Effector memory CD8-positive, alpha-beta T cell (primary cell): ENCODE measurements at regions not wholly inside any gene's neighbourhood (a gene's known extent, or its start where the extent isn't known, plus 50 kb on each side); places are given as distances from the start of the nearest gene placed in this dataset.

Source experiments
- ATAC-seq: fragments of 150-1000 bp; cut with Tn5 transposase; replicated peaks from 2 replicates; pipeline ENCODE4 v1.10.0; 2021; ENCODE audit warnings: mild to moderate bottlenecking, moderate library complexity
- DNase-seq, 3 experiments: peaks; one replicate each; pipeline ENCODE4 v3.0.0; 2021
- H3K27ac Mint-ChIP-seq, 2 donors: one replicate each; pipeline ENCODE4 v1.8.0; 2022; ENCODE audit warnings: mild to moderate bottlenecking in 2 of 2, mixed read lengths in 2 of 2, moderate library complexity in 2 of 2
- H3K27me3 Mint-ChIP-seq, 2 donors: one replicate each; pipeline ENCODE4 v1.8.0; 2022; ENCODE audit warnings: mixed read lengths in 2 of 2
- H3K36me3 Mint-ChIP-seq: one replicate; pipeline ENCODE4 v1.8.0; 2022; ENCODE audit warnings: mild to moderate bottlenecking, moderate library complexity, mixed read lengths; ENCODE audit not compliant: insufficient read depth
- H3K4me1 Mint-ChIP-seq, 2 donors: one replicate each; pipeline ENCODE4 v1.8.0; 2022; ENCODE audit warnings: low read depth in 2 of 2, mixed read lengths in 2 of 2
- H3K4me3 Mint-ChIP-seq, 2 donors: one replicate each; pipeline ENCODE4 v1.8.0; 2022; ENCODE audit warnings: mild to moderate bottlenecking in 2 of 2, mixed read lengths in 2 of 2, moderate library complexity in 2 of 2
- H3K9me3 Mint-ChIP-seq, 2 donors: one replicate each; pipeline ENCODE4 v1.8.0; 2022; ENCODE audit warnings: mixed read lengths in 2 of 2

DNA sequence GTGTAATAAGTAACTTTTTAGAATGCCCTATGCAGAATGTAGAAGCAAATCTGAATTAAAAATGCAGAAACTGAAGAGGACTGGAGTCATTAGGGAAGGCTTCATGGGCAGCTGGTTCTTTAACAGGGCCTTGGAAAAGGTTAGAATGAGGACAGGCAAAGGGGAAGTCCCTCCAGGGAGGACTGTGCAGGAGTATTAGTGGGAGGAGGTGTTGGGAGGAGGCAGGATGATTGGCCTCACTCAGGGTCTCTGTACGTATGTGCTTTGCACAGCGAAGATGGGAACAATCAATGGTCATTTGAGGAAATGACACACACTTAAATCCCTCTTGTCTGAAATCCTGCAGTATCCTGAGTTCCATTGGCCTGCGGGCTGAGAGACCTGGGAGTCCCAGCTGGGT lies 119.7 kb downstream of the PTCSC3 start:
- H3K9me3 Mint-ChIP-seq, result no peaks in the 10 kb centered on the region
- no peak for ATAC-seq
- no peak overlapping the region for H3K27ac Mint-ChIP-seq
- DNase-seq, result no peak
- peaks cover 0 to 32% of the 10 kb centered on the region in 2 donors for H3K27me3 Mint-ChIP-seq
- no peaks in the 10 kb centered on the region for H3K36me3 Mint-ChIP-seq
- no peak overlapping the region for H3K4me3 Mint-ChIP-seq
- H3K4me1 Mint-ChIP-seq, result no peaks in the 10 kb centered on the region

DNA sequence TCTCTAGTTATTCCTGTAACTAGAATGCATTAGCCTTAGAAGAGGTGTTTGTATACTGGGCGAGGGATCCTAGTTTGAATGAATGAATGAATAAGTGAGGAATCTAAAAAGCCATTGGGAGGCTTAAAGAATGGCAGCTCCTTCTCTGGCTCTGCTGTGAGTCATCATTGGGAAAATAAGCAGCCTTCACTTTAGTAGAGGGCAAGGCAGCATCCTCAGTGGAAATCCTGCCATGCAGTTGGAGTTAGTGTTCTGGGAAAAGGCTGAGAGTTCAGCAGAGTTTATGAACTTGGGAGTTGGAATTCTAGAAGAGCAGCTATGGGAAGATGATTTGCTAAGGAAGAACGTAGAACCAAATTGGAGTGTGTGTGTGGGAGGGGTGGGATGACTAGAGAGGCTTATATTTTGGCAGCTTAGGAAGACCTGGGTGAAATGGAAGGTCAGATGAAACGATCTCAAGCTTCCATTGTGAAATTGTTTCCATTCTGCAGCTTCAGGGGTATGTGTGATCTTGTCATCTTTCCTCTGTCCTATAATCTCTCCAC lies 120.8 kb downstream of the PTCSC3 start:
- DNase-seq (no peak), ATAC-seq (no peak)
- Mint-ChIP-seq H3K9me3 (no peaks in the 10 kb centered on the region), H3K4me1 (no peaks in the 10 kb centered on the region), H3K27me3 (peaks cover 0 to 32% of the 10 kb centered on the region in 2 donors), H3K27ac (no peak overlapping the region), H3K36me3 (no peaks in the 10 kb centered on the region), H3K4me3 (no peak overlapping the region)

DNA sequence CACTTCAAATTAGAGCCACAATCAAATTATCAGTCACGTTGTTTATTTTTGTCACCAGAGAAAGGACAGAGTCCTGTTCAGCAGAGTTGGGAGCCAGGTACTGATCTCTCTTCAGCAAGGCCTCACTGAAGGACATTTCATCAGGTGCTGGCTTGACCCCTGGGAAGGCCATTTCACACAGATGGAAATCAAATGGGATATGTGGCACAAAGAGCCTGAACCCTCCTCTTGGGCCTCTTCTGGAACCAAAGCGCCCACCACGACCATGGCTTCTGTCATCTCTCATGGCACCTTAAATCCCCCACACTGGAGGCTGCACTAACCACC lies 121.5 kb downstream of the PTCSC3 start:
- H3K27ac Mint-ChIP-seq, result no peak overlapping the region
- H3K36me3 Mint-ChIP-seq, result no peaks in the 10 kb centered on the region
- no peak overlapping the region for H3K4me3 Mint-ChIP-seq
- DNase-seq (no peak), ATAC-seq (no peak)
- no peaks in the 10 kb centered on the region for H3K4me1 Mint-ChIP-seq
- no peaks in the 10 kb centered on the region for H3K9me3 Mint-ChIP-seq
- peaks cover 0 to 32% of the 10 kb centered on the region in 2 donors for H3K27me3 Mint-ChIP-seq

- Mint-ChIP-seq H3K9me3 (no peaks in the 10 kb centered on the region), H3K4me1 (no peaks in the 10 kb centered on the region), H3K36me3 (no peaks in the 10 kb centered on the region), H3K4me3 (no peak overlapping the region), H3K27me3 (peaks cover 0 to 32% of the 10 kb centered on the region in 2 donors), H3K27ac (no peak overlapping the region)
- ATAC-seq (no peak), DNase-seq (no peak)
These were observed 122.0 kb downstream of the PTCSC3 start for GRCh38 chr14:36054353-36055051.

DNA sequence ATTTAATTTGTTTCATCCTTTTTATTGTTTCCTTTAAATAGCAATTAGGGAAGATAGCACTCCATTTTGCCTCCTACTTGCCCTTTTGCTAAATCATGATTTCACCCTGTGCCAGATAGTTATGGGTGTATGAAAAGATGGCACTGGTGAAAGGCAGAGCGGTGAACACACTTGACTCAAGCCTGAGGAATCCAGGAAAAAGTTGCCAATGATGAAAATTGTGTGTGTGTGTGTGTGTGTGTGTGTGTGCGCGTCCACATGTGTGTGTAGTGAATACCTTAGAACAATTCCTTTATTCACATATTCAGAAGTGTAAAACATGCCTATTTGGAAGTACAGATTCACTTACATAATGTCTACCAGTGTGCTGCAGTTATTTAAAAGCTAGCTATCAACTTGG lies 123.8 kb downstream of the PTCSC3 start:
- H3K36me3 Mint-ChIP-seq, result peaks cover 2% of the 10 kb centered on the region
- DNase-seq, result no peak
- no peak for ATAC-seq
- peaks cover 0 to 33% of the 10 kb centered on the region in 2 donors for H3K27me3 Mint-ChIP-seq
- no peaks in the 10 kb centered on the region for H3K9me3 Mint-ChIP-seq
- no peaks in the 10 kb centered on the region for H3K4me1 Mint-ChIP-seq
- no peak overlapping the region for H3K4me3 Mint-ChIP-seq
- no peak overlapping the region for H3K27ac Mint-ChIP-seq

- Mint-ChIP-seq H3K4me3 (no peak overlapping the region), H3K36me3 (peaks cover 2% of the 10 kb centered on the region), H3K27me3 (peaks cover 0 to 33% of the 10 kb centered on the region in 2 donors), H3K4me1 (no peaks in the 10 kb centered on the region), H3K9me3 (no peaks in the 10 kb centered on the region), H3K27ac (no peak overlapping the region)
- no peak for DNase-seq
- ATAC-seq, result no peak
These were observed 124.5 kb downstream of the PTCSC3 start for GRCh38 chr14:36052063-36052462.

- Mint-ChIP-seq H3K9me3 (peaks cover 0 to 2% of the 10 kb centered on the region in 2 donors), H3K27ac (no peak overlapping the region), H3K4me3 (no peak overlapping the region), H3K36me3 (peaks cover 2% of the 10 kb centered on the region), H3K4me1 (no peaks in the 10 kb centered on the region), H3K27me3 (peaks cover 7 to 9% of the 10 kb centered on the region in 2 donors)
- DNase-seq, result no peak
- ATAC-seq, result no peak
These were observed 127.9 kb downstream of the PTCSC3 start for GRCh38 chr14:36048667-36049066.

DNA sequence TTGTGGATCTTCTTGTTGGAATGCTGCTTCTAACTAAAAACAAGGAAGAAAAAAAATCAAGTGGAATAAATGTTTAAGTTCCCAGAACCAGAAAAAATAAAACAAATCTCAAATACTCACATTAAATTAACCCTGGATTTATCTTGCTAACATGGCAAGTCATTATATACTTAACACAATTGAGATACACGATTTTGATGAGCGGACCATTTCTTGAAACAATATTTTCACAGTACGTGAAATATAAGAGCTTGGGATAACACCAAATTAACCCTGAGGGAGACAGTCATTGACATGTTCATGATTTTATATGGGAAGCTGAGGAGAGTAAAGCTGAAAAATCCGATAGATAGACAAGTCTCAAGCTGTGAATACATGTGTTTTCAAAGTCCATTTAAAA lies 128.6 kb downstream of the PTCSC3 start:
- H3K4me3 Mint-ChIP-seq, result no peak overlapping the region
- peaks cover 7 to 9% of the 10 kb centered on the region in 2 donors for H3K27me3 Mint-ChIP-seq
- no peak for DNase-seq
- peaks cover 2% of the 10 kb centered on the region for H3K36me3 Mint-ChIP-seq
- H3K9me3 Mint-ChIP-seq, result peaks cover 0 to 2% of the 10 kb centered on the region in 2 donors
- H3K27ac Mint-ChIP-seq, result no peak overlapping the region
- ATAC-seq, result no peak
- no peaks in the 10 kb centered on the region for H3K4me1 Mint-ChIP-seq

DNA sequence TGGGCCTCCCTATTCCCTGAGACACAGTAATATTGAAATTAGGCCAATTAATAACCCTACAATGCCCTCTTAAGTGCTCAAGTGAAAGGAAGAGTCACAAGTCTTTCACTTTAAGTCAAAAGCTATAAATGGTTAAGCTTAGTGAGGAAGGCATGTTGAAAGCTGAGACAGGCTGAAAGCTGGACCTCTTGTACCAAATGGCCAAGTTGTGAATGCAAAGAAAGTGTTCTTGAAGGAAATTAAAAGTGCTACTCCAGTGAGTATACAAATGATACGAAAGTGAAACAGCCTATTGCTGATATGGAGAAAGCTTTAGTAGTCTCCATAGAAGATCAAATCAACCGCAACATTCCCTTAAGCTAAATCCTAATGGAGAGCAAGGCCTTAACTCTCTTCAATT lies 140.8 kb downstream of the PTCSC3 start:
- H3K4me1 Mint-ChIP-seq, result no peaks in the 10 kb centered on the region
- H3K4me3 Mint-ChIP-seq, result no peak overlapping the region
- H3K27ac Mint-ChIP-seq, result no peak overlapping the region
- ATAC-seq (no peak), DNase-seq (no peak)
- H3K27me3 Mint-ChIP-seq, result peaks cover 0 to 5% of the 10 kb centered on the region in 2 donors
- H3K36me3 Mint-ChIP-seq, result no peaks in the 10 kb centered on the region
- peaks cover 0 to 4% of the 10 kb centered on the region in 2 donors for H3K9me3 Mint-ChIP-seq

DNA sequence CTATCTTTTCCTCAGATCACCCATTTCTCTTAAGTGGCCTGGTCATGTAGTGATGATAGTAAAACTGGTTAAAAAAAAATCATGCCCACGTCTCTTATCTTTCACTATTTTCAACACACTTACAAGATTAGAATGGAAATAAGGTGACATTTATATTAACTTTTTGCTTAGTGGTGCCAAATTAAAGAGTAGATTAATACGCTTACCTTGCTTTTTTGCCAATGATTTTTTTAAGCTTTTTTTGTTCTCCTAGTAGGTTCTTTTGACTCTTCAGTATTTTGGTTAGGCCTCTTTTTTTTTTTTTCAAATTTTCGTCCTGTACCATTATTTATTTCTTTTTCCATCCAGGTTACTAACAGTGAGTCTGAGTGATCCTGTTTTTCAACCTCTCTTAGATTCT lies 147.9 kb downstream of the PTCSC3 start:
- no peak for ATAC-seq

GRCh38 chr14:36028218-36028617 lies 148.3 kb downstream of the PTCSC3 start:
- peaks cover 0 to 2% of the 10 kb centered on the region in 2 donors for H3K9me3 Mint-ChIP-seq
- H3K4me3 Mint-ChIP-seq, result no peak overlapping the region
- no peak overlapping the region for H3K27ac Mint-ChIP-seq
- peaks cover 0 to 11% of the 10 kb centered on the region in 2 donors for H3K27me3 Mint-ChIP-seq
- DNase-seq (no peak), ATAC-seq (no peak)
- peaks cover 4% of the 10 kb centered on the region for H3K36me3 Mint-ChIP-seq
- H3K4me1 Mint-ChIP-seq, result no peaks in the 10 kb centered on the region

More for the DNA sequence above, 147.9 kb downstream of the PTCSC3 start:
- Mint-ChIP-seq H3K4me1 (no peaks in the 10 kb centered on the region), H3K4me3 (no peak overlapping the region), H3K27me3 (peaks cover 0 to 11% of the 10 kb centered on the region in 2 donors), H3K9me3 (peaks cover 0 to 2% of the 10 kb centered on the region in 2 donors), H3K36me3 (peaks cover 4% of the 10 kb centered on the region), H3K27ac (no peak overlapping the region)
- DNase-seq, result no peak

- DNase-seq, result no peak
These were observed 149.2 kb downstream of the PTCSC3 start for GRCh38 chr14:36027354-36027753.

GRCh38 chr14:36022765-36023410 lies 153.6 kb downstream of the PTCSC3 start:
- Mint-ChIP-seq H3K36me3 (peaks cover 4% of the 10 kb centered on the region), H3K27ac (no peak overlapping the region), H3K4me3 (no peak overlapping the region)

More at GRCh38 chr14:36027354-36027753, 149.2 kb downstream of the PTCSC3 start:
- H3K4me1 Mint-ChIP-seq, result no peaks in the 10 kb centered on the region
- H3K27me3 Mint-ChIP-seq, result peaks cover 0 to 10% of the 10 kb centered on the region in 2 donors
- H3K36me3 Mint-ChIP-seq, result peaks cover 4% of the 10 kb centered on the region
- peaks cover 0 to 2% of the 10 kb centered on the region in 2 donors for H3K9me3 Mint-ChIP-seq
- H3K27ac Mint-ChIP-seq, result no peak overlapping the region
- no peak overlapping the region for H3K4me3 Mint-ChIP-seq
- no peak for ATAC-seq

More at GRCh38 chr14:36022765-36023410, 153.6 kb downstream of the PTCSC3 start:
- H3K27me3 Mint-ChIP-seq, result no peaks in the 10 kb centered on the region
- ATAC-seq (no peak), DNase-seq (no peak)
- H3K9me3 Mint-ChIP-seq, result no peaks in the 10 kb centered on the region
- H3K4me1 Mint-ChIP-seq, result peaks cover 0 to 1% of the 10 kb centered on the region in 2 donors
